Activated gamma-delta T cell (primary cell): ENCODE measurements at regions not wholly inside any gene's neighbourhood (a gene's known extent, or its start where the extent isn't known, plus 50 kb on each side); places are given as distances from the start of the nearest gene placed in this dataset.
"Not testable (repeated sequence)": the region's sequence is repeated elsewhere in the genome, so short reads cannot be mapped to it uniquely, and the experiment has no call there.

Experiments used
- DNase-seq: peaks from one replicate; lab custom pipeline; 2025; lab: John Stamatoyannopoulos, UW

- not testable (repeated sequence) for DNase-seq
Observed at GRCh38 chr14:106719880-106720279, 1193.5 kb downstream of the TMEM121 start.

DNA sequence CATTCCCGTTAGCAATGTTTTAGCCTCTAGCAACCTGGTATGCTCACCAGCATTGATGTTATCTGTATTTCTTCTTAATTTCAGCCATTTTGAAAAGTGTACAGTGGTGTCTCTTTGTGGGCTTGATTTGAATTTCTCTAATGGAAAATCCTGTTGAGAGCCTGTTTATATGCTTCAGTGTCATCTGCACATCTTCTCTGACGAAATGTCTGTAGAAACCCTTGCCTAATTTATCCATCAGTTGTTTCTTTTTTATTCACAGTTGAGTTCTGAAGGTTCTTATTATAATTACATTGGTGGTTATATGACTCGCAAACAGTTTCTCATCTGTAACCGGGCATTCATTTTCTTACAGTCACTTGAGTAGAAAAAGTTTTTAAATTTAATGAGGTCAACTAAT, 1195.5 kb downstream of the TMEM121 start:
- not testable (repeated sequence) for DNase-seq

DNA sequence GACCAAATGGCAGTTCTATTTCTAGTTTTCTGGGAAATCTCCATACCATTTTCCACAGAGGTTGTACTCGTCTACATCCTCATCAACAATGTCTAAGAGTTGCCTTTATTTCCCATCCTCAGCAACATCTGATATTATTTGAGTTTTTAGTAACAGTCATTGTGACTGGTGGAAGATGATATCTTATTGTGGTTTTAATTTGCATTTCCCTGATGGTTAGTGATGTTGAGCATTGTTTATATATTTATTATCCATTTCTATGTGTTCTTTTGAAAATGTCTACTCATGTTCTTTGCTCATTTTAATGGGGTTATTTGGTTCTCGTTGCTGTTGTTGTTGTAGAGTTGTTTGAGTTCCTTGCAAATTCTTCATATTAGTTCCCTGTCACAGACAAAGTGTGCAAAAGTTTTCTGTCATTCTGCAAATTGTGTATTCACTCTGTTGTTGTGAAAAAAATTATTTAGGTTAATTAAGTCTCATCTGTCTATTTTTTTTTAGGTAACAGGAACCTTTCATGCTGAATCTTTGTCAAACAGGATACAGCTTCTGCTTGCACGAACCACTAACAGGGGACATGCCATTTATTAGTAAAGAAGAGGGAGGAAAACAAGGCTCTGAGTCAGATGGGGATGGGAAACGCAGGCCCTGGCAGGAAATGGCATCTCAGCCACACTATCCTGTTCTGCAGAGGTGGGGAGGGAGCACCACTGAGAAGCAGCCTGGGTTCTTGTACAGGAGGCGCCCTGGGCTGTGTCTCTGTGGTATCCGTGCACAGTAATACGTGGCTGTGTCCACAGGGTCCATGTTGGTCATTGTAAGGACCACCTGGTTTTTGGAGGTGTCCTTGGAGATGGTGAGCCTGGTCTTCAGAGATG, 1196.7 kb downstream of the TMEM121 start:
- not testable (repeated sequence) for DNase-seq

GRCh38 chr14:106727962-106728361, 1201.6 kb downstream of the TMEM121 start:
- DNase-seq = not testable (repeated sequence)

DNA sequence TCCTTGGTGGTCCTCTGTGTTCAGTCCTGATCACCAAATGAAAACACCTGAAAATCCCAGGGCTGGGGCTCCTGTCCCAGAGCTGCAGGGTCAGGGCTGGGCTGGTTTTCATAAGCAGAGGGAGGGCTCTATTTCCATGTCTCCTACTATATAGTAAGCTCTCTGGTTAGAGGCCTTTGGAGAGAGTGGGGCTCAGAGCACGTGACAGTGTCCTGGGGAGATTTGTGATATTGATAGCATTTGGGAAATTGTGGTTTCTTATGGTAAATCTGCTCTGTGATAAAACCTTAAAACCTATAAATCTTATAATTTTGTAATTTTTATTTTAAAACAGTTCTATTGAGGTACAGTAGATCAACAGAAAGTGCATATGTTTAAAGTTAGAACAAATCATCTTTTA, 1202.2 kb downstream of the TMEM121 start:
- no peak for DNase-seq

DNA sequence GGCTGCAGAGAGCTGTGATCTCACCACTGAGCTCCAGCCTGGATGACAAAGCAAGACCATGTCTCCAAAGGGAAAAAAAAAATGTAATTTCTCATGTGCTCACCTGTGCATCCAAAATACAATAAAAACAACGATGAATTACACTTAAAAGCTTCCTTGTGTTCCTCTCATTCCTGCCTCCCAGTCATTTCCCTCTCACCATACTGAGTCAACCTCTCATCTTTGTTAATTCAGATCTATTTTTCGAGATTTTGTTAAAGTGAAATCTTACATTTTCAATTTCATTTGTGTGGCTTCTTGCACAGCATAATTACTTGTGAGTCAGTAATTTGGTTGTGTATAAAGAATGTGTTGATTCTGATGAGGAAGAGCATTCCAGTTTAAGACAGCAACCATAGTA, 1203.2 kb downstream of the TMEM121 start:
- DNase-seq = no peak

- DNase-seq = no peak
Observed at GRCh38 chr14:106733771-106734170, 1207.4 kb downstream of the TMEM121 start.

DNA sequence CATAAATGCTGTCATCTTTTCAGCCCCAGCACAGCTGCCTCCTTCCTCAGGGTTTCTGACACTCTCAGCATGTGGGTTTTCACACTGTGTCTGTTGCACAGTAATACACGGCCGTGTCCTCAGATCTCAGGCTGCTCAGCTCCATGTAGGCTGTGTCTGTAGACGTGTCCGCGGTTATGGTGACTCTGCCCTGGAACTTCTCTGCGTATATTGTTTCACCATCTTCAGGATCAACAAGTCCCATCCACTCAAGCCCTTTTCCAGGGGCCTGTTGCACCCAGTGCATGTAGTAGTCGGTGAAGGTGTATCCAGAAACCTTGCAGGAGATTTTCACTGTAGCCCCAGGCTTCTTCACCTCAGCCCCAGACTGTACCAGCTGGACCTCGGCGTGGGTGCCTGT, 1210.6 kb downstream of the TMEM121 start:
- DNase-seq = no peak

GRCh38 chr14:106738075-106738474, 1211.7 kb downstream of the TMEM121 start:
- DNase-seq = no peak

- DNase-seq = not testable (repeated sequence)
Observed at GRCh38 chr14:106738598-106739258, 1212.3 kb downstream of the TMEM121 start.

GRCh38 chr14:106741086-106741827, 1214.9 kb downstream of the TMEM121 start:
- not testable (repeated sequence) for DNase-seq

DNA sequence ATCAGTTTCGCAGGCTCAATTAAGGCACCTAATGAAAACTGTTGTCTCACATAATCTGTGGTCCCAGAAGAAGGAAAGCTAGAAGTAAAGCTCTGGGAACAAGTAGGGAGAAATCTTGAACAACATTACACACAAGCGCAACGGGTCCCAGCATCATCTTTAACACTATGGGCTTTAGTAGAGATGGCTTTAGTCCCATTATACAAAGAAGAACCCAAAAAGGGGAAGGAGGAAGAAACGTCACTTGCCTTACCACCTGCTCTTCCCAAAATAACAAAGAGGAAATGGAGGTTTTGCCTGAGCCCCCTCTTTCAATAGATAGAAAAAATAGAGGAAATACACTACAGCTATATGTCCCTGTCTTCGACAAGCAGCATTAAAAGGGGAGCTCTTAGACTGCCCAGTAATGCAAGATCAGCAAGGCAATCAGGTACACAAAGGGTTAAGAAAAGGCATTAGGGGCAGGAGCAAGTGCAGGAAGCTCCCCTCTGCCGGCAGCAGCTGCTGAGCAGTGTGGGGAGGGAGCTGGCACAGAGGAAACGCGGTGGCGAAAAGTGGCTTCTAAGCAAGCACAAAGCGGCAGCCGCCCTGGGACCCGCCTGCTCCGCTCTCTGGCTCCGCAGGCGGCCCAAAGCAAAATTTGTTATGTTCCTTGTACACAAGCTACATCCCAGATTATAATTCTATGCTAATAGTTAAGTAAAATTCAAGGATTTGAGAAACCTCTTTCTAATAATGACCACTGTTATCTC, 1218.8 kb downstream of the TMEM121 start:
- not testable (repeated sequence) for DNase-seq

- DNase-seq = not testable (repeated sequence)
Observed at GRCh38 chr14:106750089-106750488, 1223.7 kb downstream of the TMEM121 start.

- not testable (repeated sequence) for DNase-seq
Observed at GRCh38 chr14:106753751-106754150, 1227.4 kb downstream of the TMEM121 start.

DNA sequence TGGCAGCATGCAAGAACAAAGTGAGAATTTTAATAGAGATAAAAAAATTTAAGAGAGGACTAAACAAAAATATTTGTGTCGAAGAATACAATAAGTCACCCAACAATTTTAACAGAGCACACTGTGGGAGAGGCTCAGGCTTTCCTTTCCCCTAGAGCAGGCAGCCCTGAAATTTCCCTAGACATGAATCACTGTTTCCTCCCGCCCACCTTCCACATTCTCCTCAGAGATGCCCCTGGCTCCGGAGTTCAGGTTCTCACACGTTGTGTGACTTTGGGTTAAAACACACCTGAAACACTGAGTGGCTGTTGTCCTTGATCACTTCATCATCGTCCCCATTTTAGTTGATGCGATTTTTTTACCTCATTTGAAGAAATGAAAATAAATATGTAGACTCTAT, 1231.1 kb downstream of the TMEM121 start:
- DNase-seq = not testable (repeated sequence)

- not testable (repeated sequence) for DNase-seq
Observed at GRCh38 chr14:106761886-106762816, 1235.8 kb downstream of the TMEM121 start.

- not testable (repeated sequence) for DNase-seq
Observed at GRCh38 chr14:106764968-106765369, 1238.6 kb downstream of the TMEM121 start.

DNA sequence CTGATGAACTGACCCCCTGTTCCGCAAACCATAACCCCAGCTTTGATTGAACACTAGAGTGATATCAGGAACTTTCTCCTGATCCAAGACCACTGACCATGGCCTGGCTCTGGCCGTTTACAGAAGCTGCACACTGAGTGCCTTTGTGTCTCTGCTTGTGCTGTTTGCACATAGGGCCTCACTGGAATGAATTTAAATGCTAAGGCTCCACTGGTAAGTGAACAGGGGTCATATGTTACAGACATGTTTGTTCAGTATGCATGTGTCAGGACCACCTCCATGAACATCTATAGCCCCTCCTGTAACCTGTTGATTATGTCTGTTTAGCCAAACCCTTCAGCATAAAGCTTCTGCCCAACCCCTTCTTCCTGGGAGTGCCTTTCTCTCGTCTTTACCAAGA, 1239.8 kb downstream of the TMEM121 start:
- no peak for DNase-seq

DNA sequence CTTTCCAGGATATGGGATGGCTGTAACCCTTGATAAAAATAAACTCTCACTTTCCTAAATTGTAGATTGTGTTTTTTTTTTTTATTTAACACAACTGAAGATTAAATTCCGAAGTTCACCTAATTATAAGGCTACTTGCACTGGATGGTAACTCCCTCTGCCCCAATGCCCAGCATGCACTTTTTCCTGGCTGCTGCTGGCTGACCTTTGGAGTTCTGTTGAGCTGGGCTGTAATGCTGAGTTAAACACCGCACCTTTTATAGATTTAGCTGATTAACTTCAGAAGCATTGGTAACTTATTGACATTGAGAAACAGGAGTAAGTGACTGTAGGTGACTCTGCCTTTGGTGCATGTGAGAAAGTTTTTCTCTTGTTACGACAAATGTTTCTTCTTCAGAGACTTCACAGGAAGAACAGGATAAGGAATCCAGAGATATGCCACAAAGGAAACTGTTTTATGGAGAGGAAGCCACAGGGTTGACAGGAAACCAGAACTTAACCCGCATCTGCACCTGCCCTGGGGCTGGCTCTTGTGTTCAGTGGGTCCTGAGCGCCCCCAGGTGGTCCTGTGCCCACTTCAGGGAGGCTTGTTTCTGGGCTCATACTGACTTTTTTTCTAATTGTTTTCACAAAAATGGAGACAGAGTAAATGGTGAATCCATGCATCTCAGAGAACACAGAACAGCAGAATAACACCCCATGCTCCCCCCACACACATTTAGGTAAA, 1240.3 kb downstream of the TMEM121 start:
- DNase-seq = not testable (repeated sequence)

- DNase-seq = not testable (repeated sequence)
Observed at GRCh38 chr14:106768230-106768629, 1241.8 kb downstream of the TMEM121 start.
